Endodermal cell (in vitro differentiated cells): ENCODE measurements at regions not wholly inside any gene's neighbourhood (a gene's known extent, or its start where the extent isn't known, plus 50 kb on each side); places are given as distances from the start of the nearest gene placed in this dataset.

Experiments used
- DNase-seq: peaks from one replicate; pipeline ENCODE4 v3.0.0-alpha.2; 2017
- H3K27ac ChIP-seq: 2 replicates; pipeline ENCODE4 v1.5.1; 2013; ENCODE audit warnings: mild to moderate bottlenecking, low read depth, low read length, moderate library complexity
- H3K27me3 ChIP-seq: 2 replicates; pipeline ENCODE4 v1.6.1; 2013; ENCODE audit warnings: mild to moderate bottlenecking, low read length, moderate library complexity; ENCODE audit not compliant: insufficient read depth, control insufficient read depth, poor library complexity, severe bottlenecking
- H3K36me3 ChIP-seq: 2 replicates; pipeline ENCODE4 v1.7.0; 2013; ENCODE audit warnings: mild to moderate bottlenecking, low read length, moderate library complexity; ENCODE audit not compliant: control insufficient read depth, insufficient read depth
- H3K4me1 ChIP-seq: one replicate; pipeline ENCODE4 v1.7.0; 2013; ENCODE audit warnings: low read length; ENCODE audit not compliant: control insufficient read depth, insufficient read depth
- H3K4me3 ChIP-seq: 2 replicates; pipeline ENCODE4 v1.5.1; 2013; ENCODE audit warnings: mild to moderate bottlenecking, low read length, moderate library complexity
- H3K9ac ChIP-seq: 2 replicates; pipeline ENCODE4 v1.6.1; 2013; ENCODE audit warnings: mild to moderate bottlenecking, low read length, moderate library complexity; ENCODE audit not compliant: poor library complexity, severe bottlenecking; ENCODE audit errors: extremely low read depth
- H3K9me3 ChIP-seq: 2 replicates; pipeline ENCODE4 v1.6.1; 2013; ENCODE audit warnings: mild to moderate bottlenecking, low read length, moderate library complexity; ENCODE audit not compliant: control insufficient read depth
- H3K27ac Mint-ChIP-seq: 2 replicates; pipeline ENCODE4 v1.8.0; 2020; ENCODE audit warnings: mixed read lengths
- H3K27me3 Mint-ChIP-seq: 2 replicates; pipeline ENCODE4 v1.8.0; 2021; ENCODE audit warnings: mild to moderate bottlenecking, mixed read lengths; ENCODE audit not compliant: insufficient read depth
- H3K36me3 Mint-ChIP-seq: 2 replicates; pipeline ENCODE4 v1.8.0; 2020; ENCODE audit warnings: low read depth, mixed read lengths
- H3K4me1 Mint-ChIP-seq: 2 replicates; pipeline ENCODE4 v1.8.0; 2020; ENCODE audit warnings: mixed read lengths
- H3K4me3 Mint-ChIP-seq: 2 replicates; pipeline ENCODE4 v1.8.0; 2020; ENCODE audit warnings: mild to moderate bottlenecking, moderate library complexity, mixed read lengths
- H3K9me3 Mint-ChIP-seq: 2 replicates; pipeline ENCODE4 v1.8.0; 2020; ENCODE audit warnings: mild to moderate bottlenecking, mixed read lengths
- WGBS, 2 experiments: methylation state at CpG; one replicate each; pipeline versions ENCODE4 v1.1.5 to v1.1.7; 2013; ENCODE audit warnings: missing lambda C conversion rate in 2 of 2, mixed read lengths in 1 of 2; ENCODE audit not compliant: insufficient coverage in 1 of 2, insufficient read length in 1 of 2; 5-methylcytosine and 5-hydroxymethylcytosine counted together
- TF ChIP-seq, protein P1 (sequence below): fragments of 200-600 bp; sonication (generic); conservative IDR thresholded peaks from 2 replicates; pipeline ENCODE4 v1.5.0; 2021; ENCODE audit warnings: antibody characterized with exemption, mild to moderate bottlenecking

GRCh38 chr22:49400136-49400940 lies 427.3 kb downstream of the BRD1 start:
- TF ChIP-seq, protein P1, sequence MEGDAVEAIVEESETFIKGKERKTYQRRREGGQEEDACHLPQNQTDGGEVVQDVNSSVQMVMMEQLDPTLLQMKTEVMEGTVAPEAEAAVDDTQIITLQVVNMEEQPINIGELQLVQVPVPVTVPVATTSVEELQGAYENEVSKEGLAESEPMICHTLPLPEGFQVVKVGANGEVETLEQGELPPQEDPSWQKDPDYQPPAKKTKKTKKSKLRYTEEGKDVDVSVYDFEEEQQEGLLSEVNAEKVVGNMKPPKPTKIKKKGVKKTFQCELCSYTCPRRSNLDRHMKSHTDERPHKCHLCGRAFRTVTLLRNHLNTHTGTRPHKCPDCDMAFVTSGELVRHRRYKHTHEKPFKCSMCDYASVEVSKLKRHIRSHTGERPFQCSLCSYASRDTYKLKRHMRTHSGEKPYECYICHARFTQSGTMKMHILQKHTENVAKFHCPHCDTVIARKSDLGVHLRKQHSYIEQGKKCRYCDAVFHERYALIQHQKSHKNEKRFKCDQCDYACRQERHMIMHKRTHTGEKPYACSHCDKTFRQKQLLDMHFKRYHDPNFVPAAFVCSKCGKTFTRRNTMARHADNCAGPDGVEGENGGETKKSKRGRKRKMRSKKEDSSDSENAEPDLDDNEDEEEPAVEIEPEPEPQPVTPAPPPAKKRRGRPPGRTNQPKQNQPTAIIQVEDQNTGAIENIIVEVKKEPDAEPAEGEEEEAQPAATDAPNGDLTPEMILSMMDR, result no peak
- no peak overlapping the region for H3K27ac Mint-ChIP-seq
- Histone ChIP-seq H3K4me3 (no peak overlapping the region), H3K36me3 (no peaks in the 10 kb centered on the region), H3K9ac (no peak overlapping the region), H3K4me1 (no peaks in the 10 kb centered on the region), H3K27me3 (no peaks in the 10 kb centered on the region), H3K9me3 (no peaks in the 10 kb centered on the region), H3K27ac (no peak overlapping the region)
- no peaks in the 10 kb centered on the region for H3K36me3 Mint-ChIP-seq
- H3K27me3 Mint-ChIP-seq, result no peaks in the 10 kb centered on the region
- peak; percentile 35 for DNase-seq
- no peak overlapping the region for H3K4me3 Mint-ChIP-seq
- H3K9me3 Mint-ChIP-seq, result no peaks in the 10 kb centered on the region
- 90 to 92% methylated on average over 14 to 24 of the region's 24 CpGs for WGBS, 2 experiments
- H3K4me1 Mint-ChIP-seq, result no peaks in the 10 kb centered on the region

DNA sequence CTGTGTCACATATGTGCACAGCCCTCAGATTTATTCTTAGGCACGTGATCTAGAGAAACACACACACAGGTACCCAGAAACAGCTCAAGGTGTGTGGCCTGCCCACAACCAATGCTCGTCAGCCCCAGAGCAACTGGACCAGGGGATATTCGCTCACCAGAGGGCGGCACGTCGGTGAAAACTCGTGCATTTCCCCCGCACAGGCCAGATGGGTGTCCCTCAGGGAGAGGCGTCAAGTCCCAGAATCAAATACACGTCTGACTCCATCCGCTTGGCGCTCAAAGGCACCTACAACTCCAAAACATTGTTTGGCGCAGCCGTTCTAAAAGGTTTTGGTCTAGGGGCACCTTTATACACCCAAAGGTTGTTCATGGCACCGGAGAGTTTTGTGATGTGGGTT lies 429.0 kb downstream of the BRD1 start:
- WGBS, 2 experiments, result 86 to 93% methylated on average over 8 to 14 of the region's 15 CpGs
- TF ChIP-seq, protein P1, result no peak
- peak; percentile 47 for DNase-seq

GRCh38 chr22:49398115-49398514 lies 429.6 kb downstream of the BRD1 start:
- no peak overlapping the region for H3K27ac Mint-ChIP-seq

More for the DNA sequence above, 429.0 kb downstream of the BRD1 start:
- no peak overlapping the region for H3K9ac ChIP-seq
- no peaks in the 10 kb centered on the region for H3K36me3 Mint-ChIP-seq
- no peaks in the 10 kb centered on the region for H3K4me1 ChIP-seq
- no peaks in the 10 kb centered on the region for H3K27me3 ChIP-seq
- H3K27ac Mint-ChIP-seq, result no peak overlapping the region
- H3K9me3 Mint-ChIP-seq, result peaks cover 2% of the 10 kb centered on the region
- H3K36me3 ChIP-seq, result no peaks in the 10 kb centered on the region
- no peaks in the 10 kb centered on the region for H3K9me3 ChIP-seq
- H3K27ac ChIP-seq, result no peak overlapping the region
- no peaks in the 10 kb centered on the region for H3K4me1 Mint-ChIP-seq
- H3K27me3 Mint-ChIP-seq, result no peaks in the 10 kb centered on the region
- no peak overlapping the region for H3K4me3 ChIP-seq
- no peak overlapping the region for H3K4me3 Mint-ChIP-seq

More at GRCh38 chr22:49398115-49398514, 429.6 kb downstream of the BRD1 start:
- H3K36me3 ChIP-seq, result no peaks in the 10 kb centered on the region
- H3K27me3 ChIP-seq, result no peaks in the 10 kb centered on the region
- H3K9me3 ChIP-seq, result no peaks in the 10 kb centered on the region
- no peak overlapping the region for H3K9ac ChIP-seq
- DNase-seq, result peak; percentile 41
- H3K27me3 Mint-ChIP-seq, result no peaks in the 10 kb centered on the region
- TF ChIP-seq, protein P1, result peak; percentile 13
- peaks cover 2% of the 10 kb centered on the region for H3K9me3 Mint-ChIP-seq
- H3K27ac ChIP-seq, result no peak overlapping the region
- H3K4me3 Mint-ChIP-seq, result no peak overlapping the region
- no peaks in the 10 kb centered on the region for H3K36me3 Mint-ChIP-seq
- no peaks in the 10 kb centered on the region for H3K4me1 Mint-ChIP-seq
- no peaks in the 10 kb centered on the region for H3K4me1 ChIP-seq
- no peak overlapping the region for H3K4me3 ChIP-seq
- WGBS, 2 experiments, result 90 to 94% methylated on average over 9 to 17 of the region's 17 CpGs
